Mammary epithelial cell (primary cell): ENCODE measurements at regions not wholly inside any gene's neighbourhood (a gene's known extent, or its start where the extent isn't known, plus 50 kb on each side); places are given as distances from the start of the nearest gene placed in this dataset.

ENCODE experiments used
- EZH2 ChIP-seq: IDR thresholded peaks from 2 replicates; pipeline ENCODE4 v1.6.1; 2012; ENCODE audit warnings: low read length, inconsistent platforms, borderline replicate concordance
- TF ChIP-seq, protein P1 (sequence below), 2 donors: IDR thresholded peaks in 1 of 2; conservative IDR thresholded peaks in 1 of 2; 2 replicates each; pipeline ENCODE4 v1.5.1; 2011 to 2012; ENCODE audit warnings: inconsistent platforms in 2 of 2, low read length in 2 of 2, mild to moderate bottlenecking in 2 of 2, control low read depth in 1 of 2, low read depth in 1 of 2; ENCODE audit not compliant: insufficient read depth in 1 of 2; ENCODE audit errors: extremely low read depth in 1 of 2

- TF ChIP-seq, protein P1, sequence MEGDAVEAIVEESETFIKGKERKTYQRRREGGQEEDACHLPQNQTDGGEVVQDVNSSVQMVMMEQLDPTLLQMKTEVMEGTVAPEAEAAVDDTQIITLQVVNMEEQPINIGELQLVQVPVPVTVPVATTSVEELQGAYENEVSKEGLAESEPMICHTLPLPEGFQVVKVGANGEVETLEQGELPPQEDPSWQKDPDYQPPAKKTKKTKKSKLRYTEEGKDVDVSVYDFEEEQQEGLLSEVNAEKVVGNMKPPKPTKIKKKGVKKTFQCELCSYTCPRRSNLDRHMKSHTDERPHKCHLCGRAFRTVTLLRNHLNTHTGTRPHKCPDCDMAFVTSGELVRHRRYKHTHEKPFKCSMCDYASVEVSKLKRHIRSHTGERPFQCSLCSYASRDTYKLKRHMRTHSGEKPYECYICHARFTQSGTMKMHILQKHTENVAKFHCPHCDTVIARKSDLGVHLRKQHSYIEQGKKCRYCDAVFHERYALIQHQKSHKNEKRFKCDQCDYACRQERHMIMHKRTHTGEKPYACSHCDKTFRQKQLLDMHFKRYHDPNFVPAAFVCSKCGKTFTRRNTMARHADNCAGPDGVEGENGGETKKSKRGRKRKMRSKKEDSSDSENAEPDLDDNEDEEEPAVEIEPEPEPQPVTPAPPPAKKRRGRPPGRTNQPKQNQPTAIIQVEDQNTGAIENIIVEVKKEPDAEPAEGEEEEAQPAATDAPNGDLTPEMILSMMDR (conservative IDR thresholded peaks at IDR 0.05 in 1 of 2, IDR thresholded peaks at IDR 0.05 in 1 of 2; ENCODE audit: extremely low read depth in 1 of 2, insufficient read depth in 1 of 2, low read depth in 1 of 2, low read length in 2 of 2), result no peak
- TF ChIP-seq EZH2, result no peak
These were observed 136.6 kb downstream of the SLC30A10 start for GRCh38 chr1:219791766-219792165.
